SH-SY5Y (cell line): ENCODE measurements at regions not wholly inside any gene's neighbourhood (a gene's known extent, or its start where the extent isn't known, plus 50 kb on each side); places are given as distances from the start of the nearest gene placed in this dataset.

Experiments
- GATA2 ChIP-seq: IDR thresholded peaks from 2 replicates; pipeline ENCODE4 v1.6.1; 2011; ENCODE audit warnings: mild to moderate bottlenecking, low read depth, low read length
- GATA3 ChIP-seq: IDR thresholded peaks from 2 replicates; pipeline ENCODE4 v1.6.1; 2011; ENCODE audit warnings: low read depth, mild to moderate bottlenecking, low read length, moderate library complexity

DNA sequence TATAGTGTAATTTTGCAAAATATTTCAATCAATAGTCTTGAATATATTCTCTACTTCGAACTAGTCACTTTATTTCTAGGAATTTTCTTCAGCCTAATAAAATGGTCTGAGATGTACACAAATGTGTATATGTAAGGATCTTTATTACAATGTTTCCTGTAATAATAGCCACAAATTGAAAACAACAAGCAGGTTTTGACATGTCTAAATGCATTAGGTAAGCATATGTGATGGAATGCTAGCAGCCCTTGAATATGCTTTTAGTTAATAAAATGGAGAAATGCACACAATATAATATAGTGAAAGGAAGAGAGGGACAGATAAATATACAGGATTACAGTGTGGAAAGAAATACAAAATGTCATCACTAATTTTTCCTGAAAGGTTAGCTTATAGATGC, 196.5 kb upstream of the IRX5 start:
- TF ChIP-seq GATA2 = no peak
- TF ChIP-seq GATA3 = no peak
